ENCODE measurements at regions not wholly inside any gene's neighbourhood (a gene's known extent, or its start where the extent isn't known, plus 50 kb on each side); places are given as distances from the start of the nearest gene placed in this dataset.

GRCh38 chr6:42512579-42512978, 51.2 kb upstream of the UBR2 start:
- DNase-seq = no peak

GRCh38 chr6:42511803-42512422, 51.9 kb upstream of the UBR2 start:
- DNase-seq = no peak

- no peak for DNase-seq
These were observed 53.0 kb upstream of the UBR2 start for GRCh38 chr6:42510795-42511194.

- DNase-seq = peak; percentile 63
These were observed 54.1 kb upstream of the UBR2 start for GRCh38 chr6:42509765-42510164.

GRCh38 chr6:42509256-42509655, 54.6 kb upstream of the UBR2 start:
- no peak for DNase-seq

- no peak for DNase-seq
These were observed 55.9 kb upstream of the UBR2 start for GRCh38 chr6:42507901-42508300.

- no peak for DNase-seq
These were observed 55.5 kb upstream of the TRERF1 start for GRCh38 chr6:42507195-42507594.

GRCh38 chr6:42506070-42506469, 54.3 kb upstream of the TRERF1 start:
- no peak for DNase-seq

- DNase-seq = peak; percentile 28
These were observed 53.6 kb upstream of the TRERF1 start for GRCh38 chr6:42505385-42505718.

- DNase-seq = peak; percentile 21
These were observed 52.2 kb upstream of the TRERF1 start for GRCh38 chr6:42503894-42504293.

GRCh38 chr6:42502990-42503389, 51.3 kb upstream of the TRERF1 start:
- DNase-seq = no peak

- no peak for DNase-seq
These were observed 50.4 kb upstream of the TRERF1 start for GRCh38 chr6:42502127-42502526.

Measured in activated CD4-positive, alpha-beta T cell treated with anti-CD3 and anti-CD28 coated beads, Interleukin-2, amount 50 U/mL, for 16 hours (primary cell).